ENCODE measurements at regions not wholly inside any gene's neighbourhood (a gene's known extent, or its start where the extent isn't known, plus 50 kb on each side); places are given as distances from the start of the nearest gene placed in this dataset.
"Not testable (repeated sequence)": the region's sequence is repeated elsewhere in the genome, so short reads cannot be mapped to it uniquely, and the experiment has no call there.

DNA sequence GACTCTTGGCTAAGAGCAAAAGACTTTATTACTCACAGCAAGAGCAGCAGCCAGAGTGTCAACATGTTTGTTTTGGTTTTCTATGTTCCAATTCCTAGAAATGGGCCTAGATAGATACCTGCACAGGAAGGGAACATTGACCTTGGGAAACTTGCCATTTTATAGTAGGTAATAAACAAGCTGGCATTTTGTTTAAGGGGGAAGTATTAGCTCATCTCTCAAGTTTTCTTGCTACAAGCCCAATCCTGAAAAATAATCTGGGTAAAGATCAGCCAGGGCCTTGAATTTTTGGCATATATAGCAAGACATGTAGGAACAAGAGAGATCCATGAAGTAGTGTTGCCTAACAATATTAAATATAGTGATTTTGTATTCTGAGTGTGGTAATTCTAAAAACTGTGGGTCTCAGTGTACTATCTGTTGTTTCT is 51.4 kb upstream of the RGL1 start:
- DNase-seq (ENCODE audit: low spot score) = no peak

- DNase-seq (ENCODE audit: low spot score) = no peak
These were observed 60.6 kb upstream of the RGL1 start for GRCh38 chr1:183744132-183744913.

DNA sequence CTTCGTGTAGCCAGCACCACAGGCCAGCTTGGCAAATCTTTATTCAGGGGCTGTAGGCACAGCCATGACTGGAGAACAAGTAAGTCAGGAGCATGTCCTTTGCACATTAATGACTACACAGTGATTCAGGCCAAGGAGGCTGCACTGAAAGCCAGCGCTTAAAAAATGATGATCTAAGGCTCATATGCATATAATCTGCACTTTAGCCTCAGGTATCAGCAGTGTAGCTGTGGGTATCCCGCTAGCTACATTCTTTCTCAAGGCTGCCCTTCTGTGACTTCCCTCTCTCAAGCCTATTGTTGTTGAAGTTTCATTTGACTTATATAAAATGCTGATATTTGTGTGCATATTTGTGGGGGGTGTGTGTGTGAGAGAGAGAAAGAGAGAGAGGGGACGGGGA is 62.6 kb upstream of the RGL1 start:
- no peak for DNase-seq (ENCODE audit: low spot score)

- no peak for DNase-seq (ENCODE audit: low spot score)
These were observed 65.1 kb upstream of the RGL1 start for GRCh38 chr1:183739741-183740271.

DNA sequence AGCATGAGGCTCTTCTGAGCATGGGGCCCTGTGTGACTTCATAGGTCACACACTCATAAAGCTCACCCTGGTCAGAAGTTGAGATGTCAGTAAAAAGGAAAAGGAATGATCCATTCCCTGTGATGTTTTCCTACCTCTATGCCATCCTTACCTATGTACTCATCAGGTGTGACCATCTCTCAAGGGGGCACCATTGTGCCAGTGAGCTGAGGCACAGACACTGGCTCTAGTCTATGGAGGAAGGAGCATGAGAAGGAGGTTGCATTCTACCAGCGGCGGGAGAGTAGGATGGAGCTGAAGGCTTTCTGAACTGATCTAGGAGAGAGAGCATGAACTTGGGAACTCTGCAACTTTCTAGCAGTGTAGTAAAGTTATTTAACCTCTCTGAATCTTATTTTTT is 65.8 kb upstream of the RGL1 start:
- DNase-seq (ENCODE audit: low spot score) = no peak

- not testable (repeated sequence) for DNase-seq (ENCODE audit: low spot score)
These were observed 67.0 kb upstream of the RGL1 start for GRCh38 chr1:183737916-183738315.

- no peak for DNase-seq (ENCODE audit: low spot score)
These were observed 68.6 kb upstream of the RGL1 start for GRCh38 chr1:183736343-183736742.

- no peak for DNase-seq (ENCODE audit: low spot score)
These were observed 69.7 kb upstream of the RGL1 start for GRCh38 chr1:183735069-183735860.

DNA sequence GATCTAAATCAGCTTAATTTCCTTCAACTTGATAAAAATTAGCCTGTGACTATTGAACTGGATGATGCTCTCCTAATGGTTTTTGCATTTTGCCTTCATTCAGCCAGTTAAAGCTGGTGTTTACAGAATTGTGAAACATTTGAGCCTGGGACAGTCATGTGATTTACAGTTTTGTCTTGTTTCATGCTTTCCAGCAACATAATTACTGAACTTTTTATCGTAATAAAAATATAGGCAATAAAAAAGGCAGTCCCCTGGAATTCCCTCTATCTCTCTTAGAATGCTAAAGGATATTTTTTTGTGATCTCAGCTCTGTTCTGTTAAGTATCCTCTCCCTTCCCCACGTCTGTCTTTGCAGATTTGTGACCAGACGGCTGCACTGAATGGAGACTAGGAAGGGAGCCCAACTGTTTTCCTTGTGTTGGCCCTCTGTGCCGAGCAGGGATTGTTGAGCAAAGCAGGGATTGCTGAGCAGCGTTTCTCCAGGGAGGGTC is 70.3 kb upstream of the RGL1 start:
- no peak for DNase-seq (ENCODE audit: low spot score)

DNA sequence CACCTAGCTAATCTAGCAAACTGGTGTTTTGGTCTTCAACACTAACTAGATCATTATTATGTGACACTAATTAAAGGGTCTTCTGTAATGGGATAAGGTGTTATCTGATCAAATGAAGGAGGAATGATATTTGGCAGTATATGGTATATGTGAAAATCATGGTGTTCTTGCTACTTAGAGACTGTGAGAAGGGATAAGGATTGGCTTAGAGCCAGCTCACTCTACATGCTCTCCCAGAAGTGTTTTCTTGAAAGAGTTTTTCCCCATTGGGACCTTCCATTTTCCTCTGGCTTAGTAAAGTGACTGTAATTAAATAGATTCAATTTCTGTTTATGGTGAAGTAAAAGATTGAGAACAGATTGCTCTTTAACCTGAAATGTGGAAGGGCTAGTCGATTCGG is 71.2 kb upstream of the RGL1 start:
- DNase-seq (ENCODE audit: low spot score) = no peak

DNA sequence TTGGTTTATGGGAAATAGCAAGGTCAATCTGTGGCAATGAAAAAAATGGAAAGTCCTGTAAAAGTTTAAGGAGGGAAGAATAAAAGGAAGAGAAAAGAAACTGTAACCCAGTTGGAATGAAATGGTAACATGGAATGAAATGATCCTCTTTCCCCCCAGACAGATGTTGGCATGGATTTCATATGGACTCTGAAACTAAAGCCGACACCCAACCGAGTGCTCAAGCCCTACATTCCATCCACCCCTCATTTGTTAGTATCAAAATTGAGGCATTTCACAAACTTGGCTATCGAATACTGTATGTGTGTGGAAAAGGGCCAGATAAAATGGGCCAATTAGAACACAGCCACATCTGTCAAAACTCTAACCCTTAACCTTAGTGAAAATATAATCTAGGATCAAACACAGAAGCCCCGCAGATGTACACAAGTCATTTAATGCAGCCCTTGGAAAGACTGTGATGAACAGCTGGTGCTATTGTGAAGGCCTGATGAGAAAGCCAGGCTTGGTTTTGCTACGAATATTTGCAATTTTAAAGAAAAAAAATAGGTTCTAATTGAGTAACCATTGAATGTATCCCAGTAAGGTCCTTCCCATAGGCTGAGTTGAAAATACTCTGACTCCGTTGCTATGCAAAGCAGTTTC is 72.6 kb upstream of the RGL1 start:
- no peak for DNase-seq (ENCODE audit: low spot score)

DNA sequence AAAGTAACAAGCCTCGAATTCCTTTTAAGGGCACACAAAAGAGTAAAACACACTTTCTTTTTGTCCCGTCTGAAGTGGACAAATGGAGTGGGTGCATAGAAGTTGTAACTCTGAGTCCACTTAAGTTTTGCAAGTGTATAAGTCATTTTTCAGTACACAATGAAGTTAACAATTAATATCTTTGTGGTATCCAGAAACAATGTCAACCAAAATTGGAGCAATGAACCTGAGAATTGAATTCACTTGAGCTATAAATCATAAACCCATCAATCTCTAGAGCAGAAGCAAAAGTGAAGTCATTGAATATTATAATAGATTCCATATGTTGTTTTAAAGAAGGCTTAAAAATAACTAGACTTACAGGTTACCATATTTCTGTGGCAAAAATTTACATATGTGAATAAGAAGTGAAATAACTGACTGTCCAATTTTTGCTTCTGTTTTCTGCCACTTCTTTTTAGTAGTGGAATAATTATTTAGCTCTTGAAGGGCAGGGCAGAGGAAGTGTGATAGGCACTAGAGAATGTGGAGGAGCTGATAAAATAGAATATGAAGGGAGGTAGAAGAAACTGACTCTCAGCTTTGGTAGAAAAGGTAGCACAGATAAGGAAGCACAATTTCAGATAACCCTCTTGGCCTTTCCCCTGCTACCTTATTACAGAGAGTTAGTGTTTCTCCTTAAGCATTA is 73.9 kb upstream of the RGL1 start:
- DNase-seq (ENCODE audit: low spot score) = no peak

GRCh38 chr1:183730107-183730724 is 74.7 kb upstream of the RGL1 start:
- DNase-seq (ENCODE audit: low spot score) = no peak

DNA sequence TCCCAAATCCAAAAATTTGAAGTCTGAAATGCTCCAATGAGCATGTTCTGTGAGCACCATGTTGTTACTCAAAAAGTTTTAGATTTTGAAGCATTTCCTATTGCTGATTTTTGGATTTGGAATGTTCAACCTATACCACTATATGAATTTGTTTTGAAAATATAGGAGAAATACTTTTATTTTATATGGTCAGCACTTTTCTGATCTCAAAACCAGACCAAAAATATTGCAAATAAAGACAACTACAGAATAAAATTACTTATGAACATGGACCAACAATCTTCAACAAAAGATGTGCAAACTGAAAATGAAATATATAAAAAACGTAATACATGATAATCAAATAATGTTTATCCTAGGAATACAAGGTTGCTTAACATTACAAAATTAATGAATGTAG is 73.7 kb upstream of the APOBEC4 start:
- DNase-seq (ENCODE audit: low spot score) = no peak

DNA sequence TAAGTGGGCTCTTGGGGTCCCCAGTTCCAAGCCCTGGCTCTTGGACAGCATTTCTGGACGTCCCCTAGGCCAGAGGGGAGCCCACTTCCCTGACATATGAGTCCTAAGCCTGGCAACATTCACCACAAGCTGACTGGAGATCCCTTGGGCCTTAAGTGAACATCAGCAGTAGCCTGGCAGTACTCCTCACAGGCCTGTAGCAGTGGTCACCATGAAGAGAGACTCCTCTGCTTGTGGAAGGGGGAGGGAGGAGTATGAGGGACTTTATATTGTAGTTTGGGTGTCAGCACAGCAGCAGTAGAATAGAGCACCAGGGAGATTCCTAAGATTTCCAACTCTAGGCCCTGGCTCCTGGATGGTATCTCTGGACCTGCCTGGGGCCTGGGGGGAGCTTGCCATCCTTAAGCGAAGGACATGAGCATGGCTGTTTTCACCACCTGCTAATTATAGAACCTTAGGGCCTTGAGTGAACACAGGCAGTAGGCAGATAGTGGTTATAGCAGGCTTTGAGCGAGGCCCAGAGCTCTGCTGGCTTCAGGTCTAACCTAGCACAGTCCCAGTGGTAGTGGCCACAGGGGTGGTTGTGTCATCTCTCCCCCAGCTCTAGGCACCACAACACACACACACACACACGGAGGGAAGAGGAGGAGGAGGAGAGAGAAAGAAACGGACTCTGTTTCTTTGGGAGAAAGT is 71.4 kb upstream of the APOBEC4 start:
- no peak for DNase-seq (ENCODE audit: low spot score)

DNA sequence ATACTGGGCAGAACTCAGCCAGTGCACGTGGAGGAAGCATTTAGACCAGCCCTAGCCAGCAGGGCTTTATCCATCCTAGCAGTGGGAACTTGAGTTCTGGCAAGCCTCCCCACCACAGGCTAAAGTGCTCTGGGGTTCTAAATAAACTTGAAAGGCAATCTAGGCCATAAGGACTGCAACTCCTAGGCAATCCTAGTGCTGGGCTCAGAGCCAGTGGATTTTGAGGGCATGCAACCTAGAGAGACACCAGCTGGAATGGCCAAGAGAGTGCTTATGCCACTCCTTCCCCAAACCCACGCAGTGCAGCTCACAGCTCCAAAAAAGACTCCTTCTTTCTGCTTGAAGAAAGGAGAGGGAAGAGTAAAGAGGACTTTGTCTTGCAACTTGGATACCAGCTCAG is 70.5 kb upstream of the APOBEC4 start:
- no peak for DNase-seq (ENCODE audit: low spot score)

DNA sequence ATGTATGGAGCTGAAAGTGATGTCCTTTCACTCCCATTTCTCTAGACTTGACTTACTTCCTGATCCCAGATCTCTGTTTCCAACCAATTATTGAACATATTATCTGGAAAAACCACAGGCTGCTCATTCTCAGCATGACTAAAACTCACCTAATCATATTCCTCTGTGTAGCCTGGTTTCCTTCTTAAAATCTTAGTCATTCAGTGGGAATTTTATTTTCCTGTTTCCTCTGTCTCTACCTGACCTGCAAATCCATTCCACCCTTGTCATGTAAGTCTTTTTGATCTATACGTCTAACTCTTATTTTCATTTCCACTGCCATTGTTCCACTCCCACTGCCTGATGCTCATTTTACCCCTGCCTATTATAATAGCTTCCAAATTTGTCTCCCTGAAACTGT is 67.9 kb upstream of the APOBEC4 start:
- no peak for DNase-seq (ENCODE audit: low spot score)

DNA sequence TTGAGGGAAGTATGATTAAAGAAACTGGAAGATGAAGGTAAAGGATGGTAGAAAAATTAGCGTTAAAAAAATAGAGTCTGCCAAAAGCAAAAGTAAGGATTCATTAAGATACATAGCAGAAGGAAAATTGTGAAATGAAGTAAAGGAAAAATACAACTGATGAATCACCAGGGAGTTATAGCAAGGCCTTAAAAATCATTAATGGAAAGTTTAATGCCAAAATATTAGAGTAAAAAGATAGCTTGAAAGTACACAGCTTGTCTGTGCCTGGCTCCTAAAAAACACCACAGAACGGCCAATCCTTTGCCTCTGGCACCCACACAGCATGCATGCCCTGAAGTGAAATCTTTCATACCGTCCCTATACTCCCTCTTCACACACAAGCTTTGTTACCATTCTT is 66.9 kb upstream of the APOBEC4 start:
- DNase-seq (ENCODE audit: low spot score) = no peak

- no peak for DNase-seq (ENCODE audit: low spot score)
These were observed 66.2 kb upstream of the APOBEC4 start for GRCh38 chr1:183719289-183719688.

- DNase-seq (ENCODE audit: low spot score) = no peak
These were observed 63.2 kb upstream of the APOBEC4 start for GRCh38 chr1:183716286-183716685.
